GM23338 (cell line): ENCODE measurements at regions not wholly inside any gene's neighbourhood (a gene's known extent, or its start where the extent isn't known, plus 50 kb on each side); places are given as distances from the start of the nearest gene placed in this dataset.

Experiments
- ATAC-seq: fragments of 200-7000 bp; cut with Tn5 transposase; 3 replicates; pipeline ENCODE4 v1.9.1; 2020
- DNase-seq: peaks from one replicate; pipeline ENCODE4 v3.0.0-alpha.2; 2015; ENCODE audit warnings: low spot score
- H2AFZ ChIP-seq: fragments of 200-600 bp; sonication (generic); 2 replicates; pipeline ENCODE4 v1.8.0; 2016; ENCODE audit warnings: antibody characterized with exemption, mild to moderate bottlenecking, moderate library complexity
- H3F3A ChIP-seq: fragments of 200-600 bp; sonication (generic); replicated peaks from 2 replicates; pipeline ENCODE4 v1.8.0; 2017; ENCODE audit warnings: antibody characterized with exemption, mixed run types, low read depth
- H3K27ac ChIP-seq: fragments of 200-600 bp; sonication (generic); 2 replicates; pipeline ENCODE4 v1.6.1; 2016; ENCODE audit warnings: low read depth
- H3K27me3 ChIP-seq: fragments of 200-600 bp; sonication (generic); 2 replicates; pipeline ENCODE4 v1.8.0; 2016; ENCODE audit warnings: mild to moderate bottlenecking, mixed run types, moderate library complexity; ENCODE audit not compliant: insufficient read depth
- H3K36me3 ChIP-seq: fragments of 200-600 bp; sonication (generic); 2 replicates; pipeline ENCODE4 v1.8.0; 2016; ENCODE audit warnings: mild to moderate bottlenecking; ENCODE audit not compliant: insufficient read depth
- H3K4me1 ChIP-seq: fragments of 200-600 bp; sonication (generic); 2 replicates; pipeline ENCODE4 v1.8.0; 2016; ENCODE audit warnings: mild to moderate bottlenecking, moderate library complexity; ENCODE audit not compliant: insufficient read depth
- H3K4me2 ChIP-seq: fragments of 200-600 bp; sonication (generic); 2 replicates; pipeline ENCODE4 v1.7.1; 2017; ENCODE audit warnings: mixed run types
- H3K4me3 ChIP-seq: fragments of 200-600 bp; sonication (generic); 2 replicates; pipeline ENCODE4 v1.6.1; 2016; ENCODE audit warnings: mixed run types
- H3K79me2 ChIP-seq: fragments of 200-600 bp; sonication (generic); replicated peaks from 2 replicates; pipeline ENCODE4 v1.8.0; 2017; ENCODE audit warnings: mild to moderate bottlenecking; ENCODE audit not compliant: insufficient read depth
- H3K9me2 ChIP-seq: fragments of 200-600 bp; sonication (generic); 2 replicates; pipeline ENCODE4 v1.8.0; 2017; ENCODE audit not compliant: insufficient read depth
- H4K20me1 ChIP-seq: fragments of 200-600 bp; sonication (generic); replicated peaks from 2 replicates; pipeline ENCODE4 v1.8.0; 2017; ENCODE audit warnings: mild to moderate bottlenecking; ENCODE audit not compliant: insufficient read depth
- H3K27ac Mint-ChIP-seq: 2 replicates; pipeline ENCODE4 v1.8.0; 2020; ENCODE audit warnings: inconsistent platforms, mild to moderate bottlenecking, moderate library complexity, mixed read lengths
- H3K27me3 Mint-ChIP-seq: 3 replicates; pipeline ENCODE4 v1.8.0; 2022; ENCODE audit warnings: low read depth, mild to moderate bottlenecking, moderate library complexity, mixed read lengths, inconsistent platforms; ENCODE audit not compliant: insufficient read depth, poor library complexity
- H3K36me3 Mint-ChIP-seq: 3 replicates; pipeline ENCODE4 v1.8.0; 2021; ENCODE audit warnings: low read depth, mild to moderate bottlenecking, inconsistent platforms, moderate library complexity, mixed read lengths
- H3K4me1 Mint-ChIP-seq: 3 replicates; pipeline ENCODE4 v1.8.0; 2020; ENCODE audit warnings: mild to moderate bottlenecking, inconsistent platforms, mixed read lengths
- H3K4me3 Mint-ChIP-seq: 3 replicates; pipeline ENCODE4 v1.8.0; 2021; ENCODE audit warnings: moderate library complexity, mild to moderate bottlenecking, inconsistent platforms, mixed read lengths
- H3K9me3 Mint-ChIP-seq: 3 replicates; pipeline ENCODE4 v1.8.0; 2020; ENCODE audit warnings: moderate library complexity, mild to moderate bottlenecking, inconsistent platforms, mixed read lengths
- CREB1 ChIP-seq: fragments of 250-450 bp; sonication (Bioruptor Pico); IDR thresholded peaks from 2 replicates; pipeline ENCODE4 v1.5.0; 2020; ENCODE audit warnings: low read depth, mild to moderate bottlenecking, moderate library complexity
- CTCF ChIP-seq, 2 experiments: fragments of 200-600 bp in 1 of 2; sonication (generic) in 1 of 2; conservative IDR thresholded peaks; 2 replicates each; pipeline versions ENCODE4 v1.5.1 to v1.6.1; 2016 to 2017; ENCODE audit warnings: antibody characterized with exemption in 2 of 2, low read depth in 2 of 2, mild to moderate bottlenecking in 2 of 2, moderate library complexity in 1 of 2
- ETS1 ChIP-seq: IDR thresholded peaks from 2 replicates; pipeline ENCODE4 v1.6.1; 2016; ENCODE audit warnings: antibody characterized with exemption
- EZH2 ChIP-seq: fragments of 200-600 bp; sonication (generic); IDR thresholded peaks from one replicate; pipeline ENCODE4 v1.8.0; 2017; ENCODE audit warnings: antibody characterized with exemption, mild to moderate bottlenecking, low read depth; ENCODE audit not compliant: unreplicated experiment
- EZH2phosphoT487 ChIP-seq: fragments of 200-600 bp; sonication (generic); IDR thresholded peaks from one replicate; pipeline ENCODE4 v1.8.1; 2018; ENCODE audit warnings: antibody characterized with exemption; ENCODE audit not compliant: unreplicated experiment
- JUNB ChIP-seq: IDR thresholded peaks from one replicate; pipeline ENCODE4 v1.6.1; 2016; ENCODE audit warnings: antibody characterized with exemption; ENCODE audit not compliant: unreplicated experiment
- NANOG ChIP-seq: IDR thresholded peaks from 2 replicates; pipeline ENCODE4 v1.6.1; 2016; ENCODE audit warnings: antibody characterized with exemption, borderline replicate concordance
- POLR2AphosphoS5 ChIP-seq: IDR thresholded peaks from 2 replicates; pipeline ENCODE4 v1.6.1; 2016; ENCODE audit warnings: antibody characterized with exemption, low read depth
- REST ChIP-seq: IDR thresholded peaks from one replicate; pipeline ENCODE4 v1.6.1; 2018; ENCODE audit warnings: antibody characterized with exemption; ENCODE audit not compliant: unreplicated experiment
- STAT1 ChIP-seq: IDR thresholded peaks from one replicate; pipeline ENCODE4 v1.6.1; 2016; ENCODE audit warnings: antibody characterized with exemption; ENCODE audit not compliant: unreplicated experiment
- ZNF114 ChIP-seq: fragments of 250-450 bp; sonication (Bioruptor Pico); IDR thresholded peaks from 2 replicates; pipeline ENCODE4 v1.5.0; 2020; ENCODE audit warnings: mild to moderate bottlenecking, moderate library complexity
- ZNF331 ChIP-seq: fragments of 250-450 bp; sonication (Bioruptor Pico); IDR thresholded peaks from 2 replicates; pipeline ENCODE4 v1.5.0; 2020; ENCODE audit warnings: low read depth, mild to moderate bottlenecking, moderate library complexity
- ZNF462 ChIP-seq: fragments of 250-450 bp; sonication (Bioruptor Pico); IDR thresholded peaks from 2 replicates; pipeline ENCODE4 v1.5.0; 2020; ENCODE audit warnings: mild to moderate bottlenecking, moderate library complexity

GRCh38 chr3:99186016-99186415, 284.5 kb upstream of the DCBLD2 start:
- Mint-ChIP-seq H3K4me3 (no peak overlapping the region), H3K27me3 (peaks cover 2% of the 10 kb centered on the region), H3K4me1 (peaks cover 3% of the 10 kb centered on the region; the same call in 2 of the 3 replicates), H3K9me3 (no peaks in the 10 kb centered on the region), H3K27ac (no peak overlapping the region), H3K36me3 (no peaks in the 10 kb centered on the region)
- H3K4me2 ChIP-seq = no peak overlapping the region
- no peaks in the 10 kb centered on the region for H3K79me2 ChIP-seq
- no peaks in the 10 kb centered on the region for H3K4me1 ChIP-seq
- H3K9me2 ChIP-seq = no peaks in the 10 kb centered on the region
- ATAC-seq (no peak), DNase-seq (no peak)
- no peaks in the 10 kb centered on the region for H4K20me1 ChIP-seq
- TF ChIP-seq ZNF462 (no peak), CTCF (conservative IDR thresholded peaks at IDR 0.05; ENCODE audit: low read depth in 2 of 2) (no peak), STAT1 (no peak), NANOG (no peak), EZH2 (no peak), POLR2AphosphoS5 (no peak), REST (no peak), EZH2phosphoT487 (no peak), CREB1 (CRISPR knock-in tag) (no peak), ZNF114 (no peak), ETS1 (no peak), ZNF331 (CRISPR knock-in tag) (no peak), JUNB (no peak)
- H3F3A ChIP-seq = no peaks in the 10 kb centered on the region
- no peaks in the 10 kb centered on the region for H3K36me3 ChIP-seq
- H3K27ac ChIP-seq = no peak overlapping the region
- no peaks in the 10 kb centered on the region for H3K27me3 ChIP-seq
- H2AFZ ChIP-seq = peak overlapping the region; percentile 78
- no peak overlapping the region for H3K4me3 ChIP-seq
